T-helper 2 cell treated with Interferon-gamma antibody and Interleukin-4, amounts not matched to agents 5 μg/mL and 100 μg/mL, for 36 hours (primary cell): ENCODE measurements at regions not wholly inside any gene's neighbourhood (a gene's known extent, or its start where the extent isn't known, plus 50 kb on each side); places are given as distances from the start of the nearest gene placed in this dataset.
A peak's percentile ranks its signal among the peaks of the same experiment; 100 is the strongest.

Experiments
- DNase-seq: peaks from one replicate; pipeline ENCODE4 v3.0.0; 2021; ENCODE audit warnings: low spot score
- H3K27ac Mint-ChIP-seq: one replicate; pipeline ENCODE4 v1.8.0; 2021; ENCODE audit warnings: mild to moderate bottlenecking, mixed read lengths
- H3K27me3 Mint-ChIP-seq: one replicate; pipeline ENCODE4 v1.8.0; 2021; ENCODE audit warnings: low read depth, mixed read lengths
- H3K36me3 Mint-ChIP-seq: one replicate; pipeline ENCODE4 v1.8.0; 2021; ENCODE audit warnings: low read depth, mixed read lengths
- H3K4me1 Mint-ChIP-seq: one replicate; pipeline ENCODE4 v1.8.0; 2021; ENCODE audit warnings: low read depth, mixed read lengths
- H3K4me3 Mint-ChIP-seq: one replicate; pipeline ENCODE4 v1.8.0; 2022; ENCODE audit warnings: mild to moderate bottlenecking, moderate library complexity, mixed read lengths
- H3K9me3 Mint-ChIP-seq: one replicate; pipeline ENCODE4 v1.8.0; 2021; ENCODE audit warnings: mixed read lengths

- Mint-ChIP-seq H3K4me3 (no peak overlapping the region), H3K36me3 (no peaks in the 10 kb centered on the region), H3K27me3 (no peaks in the 10 kb centered on the region), H3K9me3 (no peaks in the 10 kb centered on the region), H3K4me1 (peaks cover 15% of the 10 kb centered on the region), H3K27ac (no peak overlapping the region)
- DNase-seq = no peak
Measured at GRCh38 chr14:71539650-71540285, 392.5 kb upstream of the RGS6 start.

DNA sequence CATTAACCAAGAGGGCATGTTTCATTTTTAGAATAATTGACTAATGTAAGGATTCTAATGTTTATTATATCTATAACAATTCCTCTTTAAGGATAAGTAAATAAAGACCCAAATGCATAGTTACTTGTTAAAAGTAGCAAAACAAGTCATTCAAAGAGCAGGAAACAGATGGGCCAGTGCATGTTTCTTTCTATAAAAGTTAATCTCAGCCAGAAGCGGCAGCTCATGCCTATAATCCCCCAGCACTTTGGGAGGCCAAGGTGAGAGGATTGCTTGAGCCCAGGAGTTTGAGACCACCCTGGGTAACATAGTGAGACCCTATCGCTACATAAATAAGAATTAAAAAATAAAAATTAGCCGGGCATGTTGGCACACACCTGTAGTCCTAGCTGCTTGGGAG is 391.0 kb upstream of the RGS6 start:
- H3K36me3 Mint-ChIP-seq = no peaks in the 10 kb centered on the region
- H3K4me3 Mint-ChIP-seq = no peak overlapping the region
- no peaks in the 10 kb centered on the region for H3K27me3 Mint-ChIP-seq
- no peaks in the 10 kb centered on the region for H3K9me3 Mint-ChIP-seq
- DNase-seq = no peak
- peaks cover 15% of the 10 kb centered on the region for H3K4me1 Mint-ChIP-seq
- H3K27ac Mint-ChIP-seq = no peak overlapping the region

DNA sequence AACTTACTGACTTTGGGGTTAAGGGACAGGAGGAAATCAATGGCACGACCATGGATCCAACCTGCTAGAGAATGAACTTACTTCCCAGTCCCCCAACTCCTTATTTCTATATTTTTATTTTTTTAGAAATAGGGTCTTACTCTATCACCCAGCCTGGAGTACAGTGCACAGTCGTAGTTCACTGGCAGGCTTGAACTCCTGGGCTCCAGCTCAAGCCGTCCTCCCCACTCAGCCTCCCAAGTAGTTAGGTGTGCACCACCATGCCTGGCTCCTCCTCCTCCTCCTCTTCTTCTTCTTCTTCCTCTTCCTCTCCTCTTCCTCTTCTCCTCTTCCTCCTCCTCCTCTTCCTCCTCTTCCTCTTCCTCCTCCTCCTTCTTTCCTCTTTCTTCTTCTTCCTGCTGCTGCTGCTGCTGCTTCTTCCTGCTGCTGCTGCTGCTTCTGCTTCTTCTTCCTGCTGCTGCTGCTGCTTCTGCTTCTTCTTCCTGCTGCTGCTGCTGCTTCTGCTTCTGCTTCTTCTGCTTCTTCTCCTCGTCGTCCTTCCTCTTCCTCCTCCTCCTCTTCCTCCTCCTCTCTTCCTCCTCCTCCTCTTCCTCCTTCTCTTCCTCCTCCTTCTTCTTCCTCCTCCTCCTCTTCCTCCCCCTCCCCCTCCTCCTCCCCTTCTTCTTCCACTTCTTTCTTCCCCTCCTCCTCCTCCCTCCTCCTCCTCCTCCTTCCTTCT is 390.1 kb upstream of the RGS6 start:
- DNase-seq = no peak
- peaks cover 15% of the 10 kb centered on the region for H3K4me1 Mint-ChIP-seq
- no peaks in the 10 kb centered on the region for H3K36me3 Mint-ChIP-seq
- no peak overlapping the region for H3K27ac Mint-ChIP-seq
- H3K27me3 Mint-ChIP-seq = no peaks in the 10 kb centered on the region
- H3K9me3 Mint-ChIP-seq = no peaks in the 10 kb centered on the region
- H3K4me3 Mint-ChIP-seq = peak overlapping the region; percentile 10

DNA sequence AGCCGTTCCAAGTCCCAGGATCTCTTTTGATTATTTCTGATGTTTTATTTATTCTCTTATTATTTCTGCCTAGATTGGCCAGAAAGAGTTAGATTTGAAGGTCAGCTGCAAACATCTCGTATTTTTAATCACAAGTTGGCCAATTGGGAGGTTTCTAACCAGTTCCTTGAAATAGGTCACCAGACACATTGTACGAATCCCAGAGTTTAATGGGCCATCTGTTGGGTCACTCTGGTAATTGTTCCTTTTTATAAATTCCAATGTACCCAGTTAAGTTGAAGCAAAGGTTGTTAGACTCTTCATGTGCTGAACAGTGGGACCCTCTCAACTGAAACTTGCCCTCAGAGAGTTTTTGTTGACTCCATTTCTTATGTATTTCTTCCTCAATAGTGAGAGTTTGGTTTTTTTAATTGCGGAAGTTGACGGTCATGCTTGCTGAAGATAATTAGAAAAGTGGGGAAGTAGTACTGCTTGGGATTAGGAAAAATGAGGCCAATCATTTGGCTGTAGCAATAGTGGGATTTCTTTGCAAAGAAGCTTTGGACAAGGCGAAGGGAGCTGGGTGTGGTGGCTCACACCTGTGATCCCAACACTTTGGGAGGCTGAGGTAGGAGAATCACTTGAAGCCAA is 382.7 kb upstream of the RGS6 start:
- no peak overlapping the region for H3K27ac Mint-ChIP-seq
- no peak overlapping the region for H3K4me3 Mint-ChIP-seq
- peaks cover 40% of the 10 kb centered on the region for H3K4me1 Mint-ChIP-seq
- H3K9me3 Mint-ChIP-seq = peaks cover 8% of the 10 kb centered on the region
- peaks cover 17% of the 10 kb centered on the region for H3K36me3 Mint-ChIP-seq
- H3K27me3 Mint-ChIP-seq = no peaks in the 10 kb centered on the region
- DNase-seq = no peak

DNA sequence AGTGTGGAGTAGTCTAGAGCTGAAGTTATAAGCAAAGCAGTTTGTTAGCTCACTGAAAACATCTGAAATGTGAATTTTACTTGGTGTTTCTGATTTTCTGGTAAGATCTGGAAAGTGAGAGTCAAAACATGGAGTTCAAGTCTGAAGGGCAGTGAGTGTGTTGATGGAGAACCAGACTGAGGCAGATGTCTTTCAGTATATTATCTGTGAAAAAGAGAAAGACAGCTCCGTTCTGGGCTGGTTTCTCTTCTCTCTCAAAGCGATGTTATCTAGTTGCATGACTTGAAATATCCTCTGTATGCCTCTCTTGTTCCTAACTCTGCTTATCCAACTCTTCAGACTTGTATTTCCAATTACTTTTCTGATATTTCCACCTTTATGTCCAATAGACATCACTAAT is 381.9 kb upstream of the RGS6 start:
- Mint-ChIP-seq H3K4me1 (peaks cover 47% of the 10 kb centered on the region), H3K4me3 (no peak overlapping the region), H3K27ac (no peak overlapping the region), H3K36me3 (peaks cover 19% of the 10 kb centered on the region), H3K9me3 (peaks cover 8% of the 10 kb centered on the region), H3K27me3 (no peaks in the 10 kb centered on the region)
- no peak for DNase-seq

DNA sequence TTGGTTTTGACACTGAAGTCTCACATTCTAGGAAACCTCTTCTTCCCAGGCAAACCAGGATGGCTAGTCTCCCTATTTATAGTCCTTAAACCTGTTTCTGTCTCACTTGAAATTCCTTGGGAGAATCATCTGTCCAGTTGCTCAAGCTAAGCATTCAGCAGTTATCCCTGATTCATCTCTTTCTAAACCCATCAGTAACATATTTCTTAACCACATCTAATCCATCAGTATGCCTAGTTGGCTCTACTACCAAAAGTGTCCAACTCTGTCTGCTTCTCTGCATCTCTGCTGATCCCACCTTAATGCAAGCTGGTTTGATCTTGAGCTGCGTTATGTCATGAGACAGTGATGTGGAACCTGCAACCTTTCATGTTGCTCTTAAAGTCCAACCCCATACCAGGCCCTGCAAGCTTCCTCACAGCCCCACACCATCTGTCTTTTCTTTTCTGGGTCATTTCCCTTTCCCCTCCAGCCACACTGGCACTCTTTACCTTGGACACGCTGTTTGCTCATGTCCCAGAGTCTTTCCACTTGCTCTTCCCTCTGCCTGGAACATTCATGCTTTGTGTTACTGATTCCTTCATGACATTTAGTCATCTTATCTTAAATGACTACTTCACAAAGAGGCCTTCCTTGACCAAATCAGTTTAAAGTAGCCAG is 380.8 kb upstream of the RGS6 start:
- H3K9me3 Mint-ChIP-seq = peaks cover 8% of the 10 kb centered on the region
- H3K4me1 Mint-ChIP-seq = peaks cover 57% of the 10 kb centered on the region
- no peak for DNase-seq
- H3K27me3 Mint-ChIP-seq = no peaks in the 10 kb centered on the region
- H3K36me3 Mint-ChIP-seq = peaks cover 19% of the 10 kb centered on the region
- no peak overlapping the region for H3K27ac Mint-ChIP-seq
- H3K4me3 Mint-ChIP-seq = no peak overlapping the region

DNA sequence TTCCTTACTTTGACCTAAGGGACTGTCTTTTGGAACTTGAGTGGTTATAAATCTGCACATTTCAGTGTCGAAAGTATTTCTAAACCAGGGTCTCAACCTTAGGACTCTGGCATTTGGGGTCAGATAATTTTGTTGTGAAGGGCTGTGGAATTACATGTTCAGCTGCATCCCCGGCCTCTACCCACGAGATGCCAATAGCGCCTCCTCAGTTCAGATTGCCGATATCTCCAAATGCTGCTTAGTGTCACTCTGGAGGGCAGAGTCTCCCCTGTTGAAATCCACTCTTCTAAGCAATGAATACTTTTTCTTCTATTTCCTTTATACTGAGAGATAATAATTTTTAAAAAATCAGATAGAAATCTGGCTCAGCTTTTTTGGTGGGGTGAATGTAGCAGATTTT is 379.4 kb upstream of the RGS6 start:
- H3K4me3 Mint-ChIP-seq = no peak overlapping the region
- H3K9me3 Mint-ChIP-seq = peaks cover 8% of the 10 kb centered on the region
- no peak overlapping the region for H3K27ac Mint-ChIP-seq
- H3K36me3 Mint-ChIP-seq = peaks cover 19% of the 10 kb centered on the region
- no peaks in the 10 kb centered on the region for H3K27me3 Mint-ChIP-seq
- DNase-seq = no peak
- H3K4me1 Mint-ChIP-seq = peaks cover 68% of the 10 kb centered on the region

DNA sequence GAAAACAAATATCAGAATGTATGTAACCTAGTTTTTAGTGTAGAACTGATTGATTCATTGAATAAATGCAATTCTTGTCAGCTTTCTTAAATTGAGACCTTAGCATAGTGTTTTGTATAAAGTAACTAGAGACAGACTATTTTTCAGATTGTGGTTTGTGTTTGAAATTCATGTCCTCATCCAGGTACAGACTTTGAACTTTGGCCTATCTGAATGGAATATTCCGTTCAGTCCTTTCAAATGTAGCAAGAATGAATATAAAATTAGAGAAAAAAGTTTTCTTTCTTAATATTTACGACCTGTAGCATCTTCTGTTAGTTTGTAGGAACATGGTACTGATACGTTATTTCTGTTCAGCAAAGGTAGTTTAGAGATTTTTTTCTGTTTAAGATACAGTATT is 378.4 kb upstream of the RGS6 start:
- H3K4me1 Mint-ChIP-seq = peaks cover 75% of the 10 kb centered on the region
- H3K9me3 Mint-ChIP-seq = peaks cover 8% of the 10 kb centered on the region
- DNase-seq = no peak
- H3K27me3 Mint-ChIP-seq = no peaks in the 10 kb centered on the region
- H3K4me3 Mint-ChIP-seq = no peak overlapping the region
- H3K27ac Mint-ChIP-seq = no peak overlapping the region
- peaks cover 19% of the 10 kb centered on the region for H3K36me3 Mint-ChIP-seq

GRCh38 chr14:71554323-71554722 is 377.9 kb upstream of the RGS6 start:
- no peaks in the 10 kb centered on the region for H3K27me3 Mint-ChIP-seq
- H3K4me1 Mint-ChIP-seq = peaks cover 76% of the 10 kb centered on the region
- H3K9me3 Mint-ChIP-seq = peaks cover 8% of the 10 kb centered on the region
- H3K36me3 Mint-ChIP-seq = peaks cover 19% of the 10 kb centered on the region
- peak overlapping the region; percentile 55 for H3K27ac Mint-ChIP-seq
- peak; percentile 8 for DNase-seq
- H3K4me3 Mint-ChIP-seq = no peak overlapping the region

DNA sequence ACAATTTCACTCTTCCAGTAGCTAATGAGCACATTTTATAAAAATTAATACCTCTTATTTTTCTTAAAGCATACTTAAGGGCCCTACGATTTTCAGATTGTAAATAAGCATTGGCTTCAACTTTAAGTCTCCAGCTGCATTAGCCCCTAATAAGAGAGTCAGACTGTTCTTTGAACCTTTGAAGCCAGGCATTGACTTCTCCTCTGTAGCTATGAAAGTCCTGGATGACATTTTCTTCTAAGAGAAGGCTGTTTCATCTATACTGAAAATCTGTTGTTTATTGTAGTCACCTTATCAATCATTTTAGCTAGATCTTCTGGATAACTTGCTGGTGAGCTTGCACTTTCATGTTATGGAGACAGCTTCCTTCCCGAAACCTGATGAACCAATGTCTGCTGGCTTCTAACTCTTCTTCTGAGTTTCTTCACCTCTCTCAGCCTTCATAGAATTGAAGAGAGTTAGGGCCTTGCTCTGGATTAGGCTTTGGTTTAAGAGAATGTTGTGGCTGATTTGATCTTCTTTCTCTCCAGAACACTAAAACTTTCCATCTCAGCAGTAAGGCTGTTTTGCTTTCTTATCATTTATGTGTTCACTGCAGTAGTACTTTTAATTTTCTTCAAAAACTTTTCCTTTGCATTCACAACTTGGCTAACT is 377.1 kb upstream of the RGS6 start:
- Mint-ChIP-seq H3K27me3 (no peaks in the 10 kb centered on the region), H3K4me3 (peak overlapping the region; percentile 63), H3K9me3 (peaks cover 8% of the 10 kb centered on the region), H3K36me3 (peaks cover 19% of the 10 kb centered on the region), H3K4me1 (peaks cover 73% of the 10 kb centered on the region), H3K27ac (peak overlapping the region; percentile 88)
- DNase-seq = peak; percentile 45

- Mint-ChIP-seq H3K9me3 (peaks cover 8% of the 10 kb centered on the region), H3K27ac (peak overlapping the region; percentile 88), H3K27me3 (no peaks in the 10 kb centered on the region), H3K4me1 (peaks cover 67% of the 10 kb centered on the region), H3K36me3 (peaks cover 16% of the 10 kb centered on the region), H3K4me3 (peak overlapping the region; percentile 63)
- peak; percentile 85 for DNase-seq
Measured at GRCh38 chr14:71555654-71556559, 376.3 kb upstream of the RGS6 start.

DNA sequence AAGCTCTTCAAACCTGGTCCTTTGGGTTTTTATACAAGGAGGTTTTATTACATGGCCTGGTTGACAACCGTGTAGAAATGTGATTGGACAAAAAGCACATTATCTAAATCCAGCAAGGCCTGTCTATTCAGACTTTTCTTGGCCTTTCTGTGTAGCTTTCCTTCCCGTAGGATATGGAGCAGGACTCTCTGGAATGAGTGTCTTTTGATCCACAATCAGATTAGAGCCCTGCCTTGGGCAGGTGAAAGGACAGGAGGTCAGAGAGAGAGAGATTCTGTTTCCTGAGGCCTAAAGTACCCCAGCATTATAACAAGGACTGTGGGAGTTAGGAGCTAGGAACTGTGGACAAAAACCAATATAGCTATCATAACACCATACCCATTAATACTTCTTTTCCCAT is 375.5 kb upstream of the RGS6 start:
- no peak overlapping the region for H3K4me3 Mint-ChIP-seq
- peaks cover 59% of the 10 kb centered on the region for H3K4me1 Mint-ChIP-seq
- peaks cover 8% of the 10 kb centered on the region for H3K9me3 Mint-ChIP-seq
- H3K27me3 Mint-ChIP-seq = no peaks in the 10 kb centered on the region
- peaks cover 16% of the 10 kb centered on the region for H3K36me3 Mint-ChIP-seq
- H3K27ac Mint-ChIP-seq = peak overlapping the region; percentile 88
- DNase-seq = no peak

DNA sequence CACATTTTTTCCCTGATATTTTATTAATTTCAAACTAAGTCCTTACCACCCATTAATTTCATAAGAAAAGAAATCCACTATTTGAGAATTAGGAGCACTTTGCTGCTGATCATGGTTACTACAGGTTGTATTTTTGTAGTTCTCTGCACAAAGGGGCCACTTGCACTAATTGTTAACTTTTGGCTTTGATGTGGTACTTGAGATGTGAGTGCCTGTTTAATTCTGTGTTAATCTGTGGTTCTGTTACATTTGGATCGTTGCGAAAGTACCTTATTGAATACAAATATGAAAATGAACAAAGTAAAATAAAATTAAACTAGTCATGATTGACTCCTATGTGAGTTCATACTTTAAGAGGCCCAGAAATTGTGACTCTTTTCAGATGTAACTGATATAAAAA is 374.9 kb upstream of the RGS6 start:
- H3K4me1 Mint-ChIP-seq = peaks cover 57% of the 10 kb centered on the region
- DNase-seq = no peak
- no peaks in the 10 kb centered on the region for H3K27me3 Mint-ChIP-seq
- H3K27ac Mint-ChIP-seq = no peak overlapping the region
- H3K9me3 Mint-ChIP-seq = peaks cover 8% of the 10 kb centered on the region
- no peak overlapping the region for H3K4me3 Mint-ChIP-seq
- H3K36me3 Mint-ChIP-seq = peaks cover 14% of the 10 kb centered on the region
